Neuronal stem cell (in vitro differentiated cells): ENCODE measurements at regions not wholly inside any gene's neighbourhood (a gene's known extent, or its start where the extent isn't known, plus 50 kb on each side); places are given as distances from the start of the nearest gene placed in this dataset.
A peak's percentile ranks its signal among the peaks of the same experiment; 100 is the strongest.

Experiments
- DNase-seq: peaks from one replicate; pipeline ENCODE4 v3.0.0-alpha.2; 2013; ENCODE audit warnings: low spot score
- H2AFZ ChIP-seq: one replicate; pipeline ENCODE4 v1.6.1; 2013; ENCODE audit warnings: mild to moderate bottlenecking, low read length, inconsistent platforms
- H2AK5ac ChIP-seq: 2 replicates; pipeline ENCODE4 v1.6.1; 2013; ENCODE audit warnings: low read depth, mild to moderate bottlenecking, inconsistent platforms, low read length, moderate library complexity, mixed read lengths
- H2BK120ac ChIP-seq: 2 replicates; pipeline ENCODE4 v1.6.1; 2013; ENCODE audit warnings: low read depth, mild to moderate bottlenecking, inconsistent platforms, low read length, moderate library complexity, mixed read lengths
- H2BK12ac ChIP-seq: one replicate; pipeline ENCODE4 v1.6.1; 2013; ENCODE audit warnings: low read length, inconsistent platforms
- H2BK15ac ChIP-seq: 2 replicates; pipeline ENCODE4 v1.6.1; 2013; ENCODE audit warnings: mild to moderate bottlenecking, low read length, inconsistent platforms, mixed read lengths
- H2BK5ac ChIP-seq: one replicate; pipeline ENCODE4 v1.6.1; 2013; ENCODE audit warnings: inconsistent platforms, mild to moderate bottlenecking, low read length, moderate library complexity
- H3K14ac ChIP-seq: one replicate; pipeline ENCODE4 v1.6.1; 2013; ENCODE audit warnings: low read length, inconsistent platforms
- H3K18ac ChIP-seq: 2 replicates; pipeline ENCODE4 v1.6.1; 2013; ENCODE audit warnings: low read length, inconsistent platforms
- H3K23ac ChIP-seq: 2 replicates; pipeline ENCODE4 v1.6.1; 2013; ENCODE audit warnings: low read depth, mild to moderate bottlenecking, mixed read lengths, low read length, inconsistent platforms; ENCODE audit not compliant: poor library complexity
- H3K27ac ChIP-seq: replicated peaks from 3 replicates; pipeline ENCODE4 v1.5.1; 2013; ENCODE audit warnings: low read length, inconsistent platforms
- H3K27me3 ChIP-seq, 3 experiments: 2 replicates each; pipeline ENCODE4 v1.6.1; 2013; ENCODE audit warnings: low read length in 3 of 3, mild to moderate bottlenecking in 2 of 3, inconsistent platforms in 1 of 3, low read depth in 1 of 3, mixed read lengths in 1 of 3, moderate library complexity in 1 of 3; ENCODE audit not compliant: control insufficient read depth in 3 of 3, insufficient read depth in 3 of 3
- H3K36me3 ChIP-seq, 2 donors: replicated peaks in 1 of 2; 2 replicates each; pipeline ENCODE4 v1.6.1; 2013; ENCODE audit warnings: low read length in 2 of 2; ENCODE audit not compliant: control insufficient read depth in 2 of 2, insufficient read depth in 2 of 2
- H3K4ac ChIP-seq: 2 replicates; pipeline ENCODE4 v1.6.1; 2013; ENCODE audit warnings: inconsistent platforms, mild to moderate bottlenecking, low read length, moderate library complexity
- H3K4me1 ChIP-seq, 2 donors: 1 replicate in 1 of 2; 2 replicates in 1 of 2; pipeline ENCODE4 v1.6.1; 2013; ENCODE audit warnings: low read length in 2 of 2, low read depth in 1 of 2; ENCODE audit not compliant: control insufficient read depth in 2 of 2, insufficient read depth in 1 of 2
- H3K4me2 ChIP-seq: one replicate; pipeline ENCODE4 v1.6.1; 2013; ENCODE audit warnings: mild to moderate bottlenecking, low read length, inconsistent platforms; ENCODE audit not compliant: insufficient read depth, poor library complexity, severe bottlenecking
- H3K4me3 ChIP-seq, 2 donors: 2 replicates each; pipeline ENCODE4 v1.5.1; 2013; ENCODE audit warnings: low read length in 2 of 2, mild to moderate bottlenecking in 2 of 2, inconsistent platforms in 1 of 2, moderate library complexity in 1 of 2
- H3K79me1 ChIP-seq: one replicate; pipeline ENCODE4 v1.6.1; 2013; ENCODE audit warnings: low read depth, mild to moderate bottlenecking, inconsistent platforms, low read length, moderate library complexity
- H3K9ac ChIP-seq: one replicate; pipeline ENCODE4 v1.6.1; 2013; ENCODE audit warnings: mild to moderate bottlenecking, low read depth, low read length, inconsistent platforms; ENCODE audit not compliant: poor library complexity
- H3K9me3 ChIP-seq, 2 donors: replicated peaks in 1 of 2; 2 replicates each; pipeline versions ENCODE3 to v1.6.1; 2013; ENCODE audit warnings: low read length in 2 of 2, mild to moderate bottlenecking in 2 of 2, inconsistent platforms in 1 of 2, low read depth in 1 of 2, mixed read lengths in 1 of 2, moderate library complexity in 1 of 2; ENCODE audit not compliant: control insufficient read depth in 2 of 2, insufficient read depth in 1 of 2
- H4K8ac ChIP-seq: one replicate; pipeline ENCODE4 v1.6.1; 2013; ENCODE audit warnings: low read depth, mild to moderate bottlenecking, inconsistent platforms, low read length, moderate library complexity
- H4K91ac ChIP-seq: one replicate; pipeline ENCODE4 v1.6.1; 2013; ENCODE audit warnings: low read length, low read depth, mild to moderate bottlenecking, inconsistent platforms; ENCODE audit not compliant: poor library complexity
- WGBS, 2 donors: extraction: QIAGEN DNeasy Blood & Tissue Kit; methylation state at CpG; one replicate each; pipeline ENCODE4 v1.1.7; 2013; ENCODE audit warnings: missing lambda C conversion rate in 2 of 2, mixed read lengths in 1 of 2; ENCODE audit not compliant: insufficient read length in 2 of 2, insufficient replicate concordance in 1 of 2; ENCODE audit errors: extremely low coverage in 2 of 2; 5-methylcytosine and 5-hydroxymethylcytosine counted together

- no peak overlapping the region for H2BK5ac ChIP-seq
- H3K9me3 ChIP-seq: no peaks in the 10 kb centered on the region
- H3K27ac ChIP-seq: no peak overlapping the region
- WGBS, 2 donors: 100% methylated on average over 7 of the region's 33 CpGs; no CpG with 5 or more reads in 1 of the 2 donors
- H3K14ac ChIP-seq: peak overlapping the region; percentile 33
- no peak overlapping the region for H2AFZ ChIP-seq
- peaks cover 2% of the 10 kb centered on the region for H3K79me1 ChIP-seq
- peak overlapping the region; percentile 47 for H2AK5ac ChIP-seq
- no peaks in the 10 kb centered on the region for H3K36me3 ChIP-seq
- peak overlapping the region; percentile 20 for H3K23ac ChIP-seq
- no peak overlapping the region for H2BK120ac ChIP-seq
- H3K4me3 ChIP-seq: no peak overlapping the region
- no peak overlapping the region for H4K91ac ChIP-seq
- peak overlapping the region; percentile 48 for H3K18ac ChIP-seq
- H3K4me2 ChIP-seq: no peak overlapping the region
- H3K9ac ChIP-seq: no peak overlapping the region
- peaks cover 0 to 4% of the 10 kb centered on the region in 2 donors for H3K4me1 ChIP-seq
- DNase-seq: no peak
- H3K27me3 ChIP-seq: peaks cover 0 to 32% (median 0%) of the 10 kb centered on the region in 3 experiments
- no peak overlapping the region for H4K8ac ChIP-seq
- H2BK15ac ChIP-seq: no peak overlapping the region
- peak overlapping the region; percentile 22 for H2BK12ac ChIP-seq
- H3K4ac ChIP-seq: no peak overlapping the region
Observed at GRCh38 chr4:3644849-3645627, 112.8 kb upstream of the LRPAP1 start.

- H3K36me3 ChIP-seq: no peaks in the 10 kb centered on the region
- no peak overlapping the region for H3K4me3 ChIP-seq
- H2AK5ac ChIP-seq: peak overlapping the region; percentile 86
- WGBS, 2 donors: no CpG with 5 or more reads among the region's 26 CpGs
- no peak overlapping the region for H2BK120ac ChIP-seq
- H2BK5ac ChIP-seq: peak overlapping the region; percentile 22
- no peak overlapping the region for H4K8ac ChIP-seq
- no peak overlapping the region for H3K4me2 ChIP-seq
- H3K4me1 ChIP-seq: peaks cover 0 to 4% of the 10 kb centered on the region in 2 donors
- H2AFZ ChIP-seq: no peak overlapping the region
- no peak for DNase-seq
- H3K79me1 ChIP-seq: peaks cover 2% of the 10 kb centered on the region
- H2BK12ac ChIP-seq: peak overlapping the region; percentile 1
- peak overlapping the region; percentile 91 for H3K18ac ChIP-seq
- no peak overlapping the region for H3K14ac ChIP-seq
- H3K23ac ChIP-seq: no peak overlapping the region
- no peak overlapping the region for H3K9ac ChIP-seq
- peaks cover 0 to 25% (median 0%) of the 10 kb centered on the region in 3 experiments for H3K27me3 ChIP-seq
- no peak overlapping the region for H3K27ac ChIP-seq
- peak overlapping the region; percentile 65 for H2BK15ac ChIP-seq
- no peak overlapping the region for H4K91ac ChIP-seq
- H3K9me3 ChIP-seq: no peaks in the 10 kb centered on the region
- H3K4ac ChIP-seq: no peak overlapping the region
Observed at GRCh38 chr4:3643518-3644433, 111.6 kb upstream of the LRPAP1 start.

- H3K4me1 ChIP-seq: peaks cover 0 to 4% of the 10 kb centered on the region in 2 donors
- no peak overlapping the region for H3K27ac ChIP-seq
- WGBS, 2 donors: no CpG with 5 or more reads among the region's 13 CpGs
- peak overlapping the region; percentile 96 for H2BK120ac ChIP-seq
- H3K36me3 ChIP-seq: no peaks in the 10 kb centered on the region
- H3K9ac ChIP-seq: no peak overlapping the region
- peak overlapping the region; percentile 66 for H3K4ac ChIP-seq
- DNase-seq: no peak
- H3K23ac ChIP-seq: no peak overlapping the region
- peak overlapping the region; percentile 91 for H3K18ac ChIP-seq
- H3K27me3 ChIP-seq: peaks cover 0 to 18% (median 0%) of the 10 kb centered on the region in 3 experiments
- H3K79me1 ChIP-seq: peaks cover 2% of the 10 kb centered on the region
- H4K8ac ChIP-seq: no peak overlapping the region
- H3K4me2 ChIP-seq: no peak overlapping the region
- H3K14ac ChIP-seq: peak overlapping the region; percentile 95
- H3K9me3 ChIP-seq: peaks cover 0 to 2% of the 10 kb centered on the region in 2 donors
- no peak overlapping the region for H3K4me3 ChIP-seq
- H2AFZ ChIP-seq: no peak overlapping the region
- H2AK5ac ChIP-seq: peak overlapping the region; percentile 86
- peak overlapping the region; percentile 22 for H2BK5ac ChIP-seq
- peak overlapping the region; percentile 24 for H4K91ac ChIP-seq
- H2BK12ac ChIP-seq: peak overlapping the region; percentile 1
- H2BK15ac ChIP-seq: peak overlapping the region; percentile 65
Observed at GRCh38 chr4:3642806-3643517, 110.7 kb upstream of the LRPAP1 start.
